Spleen (tissue), 11 donors: ENCODE measurements at regions not wholly inside any gene's neighbourhood (a gene's known extent, or its start where the extent isn't known, plus 50 kb on each side); places are given as distances from the start of the nearest gene placed in this dataset.

Experiments
- DNase-seq: peaks from one replicate; pipeline ENCODE4 v3.0.0-alpha.2; 2020
- H3K27ac ChIP-seq, 8 donors: fragments of 200-600 bp; sonication (generic) in 7 of 8; 1 replicate in 4 of 8; 2 replicates in 4 of 8; pipeline versions ENCODE4 v1.5.0 to v1.8.0; 2016 to 2021; ENCODE audit warnings: inconsistent platforms in 4 of 8, mild to moderate bottlenecking in 4 of 8, moderate library complexity in 1 of 8
- H3K27me3 ChIP-seq, 7 donors: fragments of 200-600 bp; sonication (generic) in 6 of 7; replicated peaks in 1 of 7; 1 replicate in 4 of 7; 2 replicates in 3 of 7; pipeline versions ENCODE4 v1.5.0 to v1.8.0; 2016 to 2021; ENCODE audit warnings: inconsistent platforms in 3 of 7, mild to moderate bottlenecking in 1 of 7
- H3K36me3 ChIP-seq, 6 donors: fragments of 200-600 bp; sonication (generic) in 5 of 6; 1 replicate in 4 of 6; 2 replicates in 2 of 6; pipeline versions ENCODE4 v1.5.0 to v1.8.0; 2016 to 2021; ENCODE audit warnings: inconsistent platforms in 2 of 6
- H3K4me1 ChIP-seq, 6 donors: fragments of 200-600 bp; sonication (generic) in 5 of 6; 1 replicate in 3 of 6; 2 replicates in 3 of 6; pipeline versions ENCODE4 v1.5.0 to v1.8.0; 2016 to 2021; ENCODE audit warnings: inconsistent platforms in 3 of 6
- H3K4me3 ChIP-seq, 8 donors: fragments of 200-600 bp; sonication (generic) in 7 of 8; 1 replicate in 4 of 8; 2 replicates in 4 of 8; pipeline versions ENCODE4 v1.5.0 to v1.8.0; 2016 to 2021; ENCODE audit warnings: inconsistent platforms in 4 of 8, mild to moderate bottlenecking in 4 of 8, moderate library complexity in 2 of 8
- H3K9me3 ChIP-seq, 8 donors: fragments of 200-600 bp; sonication (generic) in 7 of 8; 1 replicate in 4 of 8; 2 replicates in 4 of 8; pipeline versions ENCODE4 v1.5.0 to v1.8.0; 2016 to 2021; ENCODE audit warnings: inconsistent platforms in 4 of 8
- CTCF ChIP-seq, 11 experiments: fragments of 200-600 bp in 7 of 11; fragments of 450-650 bp in 4 of 11; sonication (generic) in 4 of 11; IDR thresholded peaks in 8 of 11; conservative IDR thresholded peaks in 3 of 11; 1 replicate in 7 of 11; 2 replicates in 4 of 11; pipeline versions ENCODE4 v1.4.0 to v1.8.0; 2016 to 2021; ENCODE audit warnings: antibody characterized with exemption in 11 of 11, inconsistent platforms in 4 of 11, mild to moderate bottlenecking in 1 of 11
- POLR2A ChIP-seq, 3 donors: fragments of 450-650 bp; IDR thresholded peaks; one replicate each; pipeline ENCODE4 v1.5.1; 2017; ENCODE audit warnings: antibody characterized with exemption in 3 of 3, mild to moderate bottlenecking in 1 of 3
- POLR2AphosphoS5 ChIP-seq, 3 donors: sonication (generic); formaldehyde crosslinking; IDR thresholded peaks; one replicate each; pipeline ENCODE4 v1.5.1; 2017; ENCODE audit warnings: antibody characterized with exemption in 3 of 3
- WGBS, 5 donors: extraction: QIAGEN DNeasy Blood & Tissue Kit in 3 of 5; methylation state at CpG; one replicate each; pipeline versions ENCODE4 v1.1.5 to v1.1.7; 2013 to 2018; 5-methylcytosine and 5-hydroxymethylcytosine counted together
- intact Hi-C: fragments of 100-400 bp; cut with DNase I; formaldehyde crosslinking; loops from one replicate; pipeline ENCODE4 v1.15.0; 2023; ENCODE audit warnings: low total_unique reads
- donor health status: healthy with polysubstance abuse.
- donor health status: DM: no; HTN: no; CAD: no; lungs with moderate emphysema.
- donor health status: DM: no; HTN: no; CAD: no.
- donor health status: Bipolar disorder and iron deficiency.
- donor health status: healthy.
- donor health status: DM: no; HTN: no; CAD: no.
- donor health status: DM: yes; HTN: yes; CAD: no.

- Histone ChIP-seq H3K27ac (no peak overlapping the region), H3K4me1 (no peaks in the 10 kb centered on the region), H3K9me3 (peaks cover 0 to 7% (median 0%) of the 10 kb centered on the region in 8 donors), H3K4me3 (no peak overlapping the region), H3K36me3 (no peaks in the 10 kb centered on the region), H3K27me3 (no peaks in the 10 kb centered on the region)
- TF ChIP-seq POLR2A (IDR thresholded peaks at IDR 0.05) (no peak), POLR2AphosphoS5 (IDR thresholded peaks at IDR 0.05) (no peak), CTCF (IDR thresholded peaks at IDR 0.05 in 8 of 11, conservative IDR thresholded peaks at IDR 0.05 in 3 of 11) (no peak)
- no peak for DNase-seq
- intact Hi-C loops = no loop called here
- WGBS, 5 donors = 44 to 71% (median 49%) methylated on average over 3 of the region's 3 CpGs
Observed at GRCh38 chr2:147739508-147739907, 105.3 kb upstream of the ACVR2A start.

GRCh38 chr2:147718831-147719230, 126.0 kb upstream of the ACVR2A start:
- Histone ChIP-seq H3K27me3 (no peaks in the 10 kb centered on the region), H3K4me3 (no peak overlapping the region), H3K9me3 (no peaks in the 10 kb centered on the region), H3K27ac (no peak overlapping the region), H3K36me3 (no peaks in the 10 kb centered on the region), H3K4me1 (no peaks in the 10 kb centered on the region)
- WGBS, 5 donors = 39 to 81% (median 46%) methylated on average over 2 of the region's 2 CpGs
- TF ChIP-seq POLR2AphosphoS5 (IDR thresholded peaks at IDR 0.05) = no peak
- DNase-seq = no peak
- intact Hi-C loops = no loop called here

- H3K4me3 ChIP-seq = no peak overlapping the region
- no peaks in the 10 kb centered on the region for H3K4me1 ChIP-seq
- H3K36me3 ChIP-seq = no peaks in the 10 kb centered on the region
- H3K27me3 ChIP-seq = no peaks in the 10 kb centered on the region
- H3K9me3 ChIP-seq = peaks cover 0 to 17% (median 16%) of the 10 kb centered on the region in 8 donors
- H3K27ac ChIP-seq = no peak overlapping the region
- intact Hi-C loops = no loop called here
- DNase-seq = no peak
- no peak for TF ChIP-seq CTCF (IDR thresholded peaks at IDR 0.05 in 8 of 11, conservative IDR thresholded peaks at IDR 0.05 in 3 of 11)
- TF ChIP-seq POLR2A (IDR thresholded peaks at IDR 0.05) = no peak
- no peak for TF ChIP-seq POLR2AphosphoS5 (IDR thresholded peaks at IDR 0.05)
Observed at GRCh38 chr2:147716906-147717305, 127.9 kb upstream of the ACVR2A start.

- no peak for TF ChIP-seq CTCF (IDR thresholded peaks at IDR 0.05 in 8 of 11, conservative IDR thresholded peaks at IDR 0.05 in 3 of 11)
- TF ChIP-seq POLR2AphosphoS5 (IDR thresholded peaks at IDR 0.05) = no peak
- no peak for TF ChIP-seq POLR2A (IDR thresholded peaks at IDR 0.05)
- Histone ChIP-seq H3K9me3 (peaks cover 0 to 25% (median 20%) of the 10 kb centered on the region in 8 donors), H3K27ac (no peak overlapping the region), H3K4me3 (no peak overlapping the region), H3K4me1 (no peaks in the 10 kb centered on the region), H3K36me3 (no peaks in the 10 kb centered on the region), H3K27me3 (no peaks in the 10 kb centered on the region)
- no peak for DNase-seq
- intact Hi-C loops = no loop called here
Observed at GRCh38 chr2:147715807-147716206, 129.0 kb upstream of the ACVR2A start.

- Histone ChIP-seq H3K36me3 (no peaks in the 10 kb centered on the region), H3K4me3 (no peak overlapping the region), H3K9me3 (peaks cover 0 to 25% (median 20%) of the 10 kb centered on the region in 8 donors), H3K4me1 (no peaks in the 10 kb centered on the region), H3K27ac (no peak overlapping the region), H3K27me3 (no peaks in the 10 kb centered on the region)
- 72 to 83% (median 82%) methylated on average over 3 of the region's 3 CpGs for WGBS, 5 donors
- intact Hi-C loops = no loop called here
- no peak for DNase-seq
- no peak for TF ChIP-seq POLR2AphosphoS5 (IDR thresholded peaks at IDR 0.05)
- TF ChIP-seq CTCF (IDR thresholded peaks at IDR 0.05 in 8 of 11, conservative IDR thresholded peaks at IDR 0.05 in 3 of 11) = no peak
- TF ChIP-seq POLR2A (IDR thresholded peaks at IDR 0.05) = no peak
Observed at GRCh38 chr2:147714582-147714981, 130.2 kb upstream of the ACVR2A start.
